ENCODE measurements at regions not wholly inside any gene's neighbourhood (a gene's known extent, or its start where the extent isn't known, plus 50 kb on each side); places are given as distances from the start of the nearest gene placed in this dataset.

DNA sequence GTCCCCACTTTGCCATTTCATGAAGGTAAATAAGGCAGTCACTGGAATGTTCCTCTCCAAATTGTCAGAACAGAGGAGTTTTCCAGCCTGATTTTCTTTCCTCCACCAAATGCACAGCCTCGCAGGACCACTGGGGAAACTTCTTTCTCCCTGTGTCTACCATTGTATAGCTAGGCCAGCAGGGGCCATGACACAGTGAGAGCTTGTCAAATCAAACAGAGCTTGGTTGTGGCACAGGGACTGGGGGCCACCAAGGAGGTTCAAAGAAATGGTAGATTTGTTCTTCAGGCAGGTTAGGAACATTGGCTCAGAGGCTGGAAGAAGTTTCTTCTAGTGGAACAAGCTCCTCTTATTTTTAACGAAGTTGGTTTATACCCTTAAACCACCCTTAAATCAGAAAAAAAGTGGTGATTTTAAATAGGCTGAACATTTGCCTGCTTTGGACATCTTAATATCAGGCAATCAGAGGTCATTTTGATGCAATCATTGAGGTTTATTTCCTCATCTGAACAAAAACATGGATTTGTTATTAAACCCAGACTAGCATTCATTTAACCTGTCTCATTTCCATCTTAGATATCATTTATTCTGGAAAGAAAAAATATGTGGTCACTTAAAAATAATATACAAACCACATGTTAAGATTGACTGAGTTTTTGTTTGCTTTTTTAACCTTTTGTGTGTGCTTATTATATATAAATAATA lies 105.6 kb downstream of the GTPBP8 start:
- DNase-seq (ENCODE audit: low read depth in 2 of 2), result no peak

DNA sequence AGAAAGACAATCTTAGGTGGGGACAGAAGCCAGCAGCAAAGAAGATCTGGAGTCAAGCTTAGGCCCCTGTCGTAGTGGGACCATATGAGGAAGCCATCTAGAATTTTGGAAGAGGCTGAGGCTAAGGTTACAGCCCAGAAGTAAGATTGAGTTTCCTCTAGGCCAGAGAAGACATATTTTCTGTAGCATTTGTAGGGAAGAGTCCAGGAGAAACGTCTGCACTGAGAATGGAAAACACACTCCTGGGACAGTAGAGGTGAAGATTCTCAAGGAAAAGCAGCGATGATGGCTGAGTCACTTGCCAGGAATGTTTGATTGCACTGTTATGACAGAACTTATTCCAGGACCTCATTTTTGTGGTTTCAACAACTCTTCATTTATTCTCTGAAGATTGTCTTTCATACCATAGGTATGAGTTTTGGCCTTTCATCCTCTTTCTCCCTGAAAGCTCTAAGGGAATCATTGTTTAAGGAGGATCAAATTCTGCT lies 107.2 kb downstream of the GTPBP8 start:
- no peak for DNase-seq (ENCODE audit: low read depth in 2 of 2)

DNA sequence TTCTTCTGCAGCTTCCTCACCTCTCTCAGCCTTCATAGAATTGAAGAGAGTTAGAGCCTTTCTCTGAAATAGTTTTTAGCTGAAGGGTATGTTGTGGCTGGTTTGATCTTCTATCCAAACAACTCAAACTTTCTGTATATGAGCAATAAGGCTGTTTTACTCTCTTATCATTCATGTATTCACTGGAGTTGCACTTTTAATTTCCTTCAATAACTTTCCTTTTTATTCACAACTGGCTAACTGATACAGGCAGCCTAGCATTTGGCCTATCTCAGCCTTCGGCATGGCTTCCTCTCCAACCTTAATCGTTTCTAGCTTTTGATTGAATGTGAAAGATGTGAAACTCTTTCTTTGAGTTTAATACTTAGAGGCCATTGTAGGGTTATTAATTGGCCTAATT lies 109.3 kb downstream of the GTPBP8 start:
- no peak for DNase-seq (ENCODE audit: low read depth in 2 of 2)

DNA sequence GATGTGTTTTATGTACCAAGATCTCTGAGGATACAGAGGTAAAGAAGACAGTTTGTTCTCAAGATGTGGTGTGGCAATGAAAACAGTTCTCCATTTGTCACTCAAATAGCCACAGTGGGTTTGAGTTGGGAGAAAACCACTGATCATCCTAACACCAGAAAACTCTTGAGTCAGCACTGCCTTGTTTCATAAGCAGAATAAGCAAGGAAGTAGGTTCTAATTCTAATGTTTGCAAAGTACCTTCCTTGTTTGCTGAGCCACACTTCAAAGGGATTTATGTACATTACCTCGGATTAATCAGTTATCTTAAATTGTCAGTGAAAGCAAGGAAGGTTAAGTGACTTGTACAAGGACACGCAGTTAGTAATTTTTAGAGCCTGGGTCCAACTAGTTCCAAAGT lies 107.8 kb upstream of the BOC start:
- no peak for DNase-seq (ENCODE audit: low read depth in 2 of 2)

DNA sequence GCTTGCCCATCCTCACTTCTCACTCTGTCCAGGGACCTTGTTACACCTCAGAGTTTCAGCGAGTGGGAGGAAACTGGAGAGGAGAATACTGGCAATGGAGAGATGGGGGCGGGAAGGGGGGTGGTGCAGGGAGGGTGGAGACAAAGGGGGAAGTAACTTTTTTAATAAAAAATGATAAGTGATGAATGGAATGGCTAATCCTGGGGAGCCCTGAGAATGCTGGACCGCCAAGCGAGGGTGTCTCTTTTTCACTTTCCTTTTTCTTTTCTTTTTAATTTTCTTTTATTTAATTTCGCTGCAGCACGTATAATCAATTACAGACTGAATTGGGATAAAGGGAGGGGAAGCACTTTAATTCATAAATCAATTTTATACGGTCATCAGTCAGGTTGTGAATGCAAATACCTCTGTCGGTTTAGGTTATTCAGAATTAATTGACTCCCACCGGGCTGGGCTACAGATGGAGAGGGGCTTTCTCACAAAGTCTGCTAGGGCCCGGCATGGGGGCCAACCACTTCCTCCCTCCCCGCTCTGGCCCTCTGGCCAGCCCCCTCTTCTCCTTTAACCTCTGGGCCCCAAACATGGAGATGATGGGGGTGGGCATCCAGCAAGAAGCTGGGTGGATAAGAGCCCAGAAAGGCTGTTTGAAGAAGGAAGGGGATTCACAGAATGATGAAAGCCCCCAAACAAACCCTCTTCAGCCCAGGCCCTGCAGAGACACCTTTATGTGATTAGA lies 106.8 kb upstream of the BOC start:
- no peak for DNase-seq (ENCODE audit: low read depth in 2 of 2)

DNA sequence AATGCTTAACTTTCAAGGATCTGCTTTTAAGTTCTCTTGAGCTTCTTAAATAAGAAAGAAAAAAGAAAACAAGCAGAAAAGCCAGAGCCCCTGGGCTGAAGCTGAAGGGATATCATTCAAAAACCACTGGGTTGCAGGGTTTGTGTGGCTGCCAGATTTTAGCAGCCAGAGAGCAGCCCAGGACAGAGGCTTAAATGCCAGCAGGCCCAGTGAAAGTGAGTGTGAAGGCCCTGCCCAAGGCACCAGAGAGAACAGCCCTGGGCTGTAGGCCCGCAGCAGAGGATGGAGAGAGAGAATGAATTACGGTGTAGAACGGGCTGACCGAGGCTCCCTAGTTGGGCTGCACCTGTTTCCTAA lies 106.3 kb upstream of the BOC start:
- no peak for DNase-seq (ENCODE audit: low read depth in 2 of 2)

DNA sequence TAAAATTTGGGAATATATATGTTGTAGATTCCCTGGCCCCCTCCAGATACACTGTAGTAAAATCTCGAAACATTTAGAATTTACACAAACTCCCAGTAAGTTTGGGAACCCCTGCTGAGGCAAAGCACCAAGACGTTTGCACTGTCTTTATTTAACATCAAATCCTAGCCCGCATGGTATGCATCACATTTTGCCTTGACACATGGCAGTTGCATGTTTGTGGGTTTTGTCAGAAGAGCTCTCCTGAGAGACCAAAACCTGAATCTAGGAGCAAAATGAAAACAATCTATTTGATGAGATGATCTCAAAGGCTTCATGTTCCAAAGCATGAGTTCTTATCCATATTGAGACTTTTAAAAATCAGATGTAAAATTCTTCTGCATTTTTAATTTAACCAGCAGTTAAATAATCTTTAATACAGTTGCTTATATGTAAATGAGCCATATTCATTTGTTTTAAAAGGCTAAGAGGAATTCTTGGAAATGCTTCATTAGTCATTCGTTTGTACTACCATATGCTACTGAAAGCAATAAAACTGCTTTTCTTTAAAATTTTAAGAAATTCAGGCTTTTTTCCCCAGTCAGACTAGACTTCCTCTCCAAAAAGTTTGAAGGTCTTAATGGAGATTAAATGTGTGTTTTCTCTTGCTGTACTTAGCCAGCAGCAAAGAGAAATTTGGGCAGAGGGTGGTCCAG lies 105.2 kb upstream of the BOC start:
- DNase-seq (ENCODE audit: low read depth in 2 of 2), result no peak

DNA sequence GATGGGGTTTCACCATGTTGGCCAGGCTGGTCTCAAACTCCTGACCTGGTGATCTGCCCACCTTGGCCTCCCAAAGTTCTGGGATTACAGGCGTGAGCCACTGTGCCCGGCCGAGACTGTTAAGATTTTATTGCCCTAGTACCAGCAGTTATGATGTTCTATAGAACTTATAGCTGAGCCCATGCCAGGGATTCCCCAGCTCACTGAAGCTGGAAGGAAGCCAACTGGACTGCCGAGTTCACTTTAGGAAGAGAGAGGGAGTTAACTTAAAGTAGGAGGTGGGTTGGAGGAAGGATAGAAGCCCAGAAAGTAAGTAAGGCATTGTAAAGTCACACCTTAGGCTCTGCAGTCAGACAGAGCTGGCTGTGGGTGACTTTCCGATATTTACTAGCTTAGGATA lies 101.1 kb upstream of the BOC start:
- DNase-seq (ENCODE audit: low read depth in 2 of 2), result no peak

DNA sequence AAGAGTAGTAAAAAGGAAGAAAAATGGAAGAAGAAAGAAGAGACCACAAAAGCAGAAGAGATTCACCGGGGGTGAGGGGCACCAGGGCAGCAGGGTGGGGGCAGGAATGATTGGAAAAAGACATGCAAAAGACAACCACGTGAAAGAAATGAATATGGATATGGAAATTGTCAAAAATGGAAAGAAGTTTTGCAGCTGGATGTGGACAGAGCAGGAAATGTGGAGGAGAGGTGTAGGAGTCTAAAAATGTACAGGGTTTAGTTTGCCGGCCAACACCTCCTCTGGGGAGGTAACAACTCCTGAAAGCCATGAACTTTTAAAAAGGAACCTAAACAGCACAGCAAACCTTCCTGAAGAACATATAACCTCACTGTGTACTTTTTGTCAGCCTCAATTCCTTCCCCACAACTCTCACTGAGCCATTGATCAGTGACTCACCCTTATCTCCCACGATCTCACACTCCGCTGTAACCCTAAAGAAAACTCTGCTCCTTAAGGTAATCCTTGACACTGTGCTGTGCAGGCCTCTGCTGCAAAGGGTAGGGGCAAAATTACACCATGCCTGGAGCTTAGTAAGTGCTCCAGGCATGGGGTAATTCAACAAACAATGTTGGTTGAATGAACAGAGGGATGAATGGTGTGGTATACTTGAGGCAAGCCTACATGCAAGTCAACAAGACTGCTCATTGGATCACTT lies 100.2 kb upstream of the BOC start:
- DNase-seq (ENCODE audit: low read depth in 2 of 2), result peak; percentile 7 to 17

DNA sequence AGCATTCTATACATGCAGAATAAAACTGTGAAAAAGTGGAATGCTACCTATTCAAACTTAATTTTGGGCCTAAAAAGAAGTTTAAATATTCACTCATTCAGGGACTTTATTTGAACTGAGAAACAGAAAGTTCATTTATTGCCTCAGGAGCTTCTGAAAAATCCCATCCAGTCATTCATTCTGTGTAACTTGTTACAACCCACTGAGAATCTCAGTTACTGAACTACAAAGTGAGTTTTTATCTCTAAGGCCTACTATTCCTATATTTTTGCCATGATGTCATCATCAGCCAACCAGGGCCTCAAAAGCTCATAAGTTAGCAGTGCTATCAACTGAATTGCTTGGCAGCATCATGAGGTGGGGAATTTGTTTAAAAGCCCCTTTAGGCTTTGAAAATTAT lies 98.0 kb upstream of the BOC start:
- no peak for DNase-seq (ENCODE audit: low read depth in 2 of 2)

DNA sequence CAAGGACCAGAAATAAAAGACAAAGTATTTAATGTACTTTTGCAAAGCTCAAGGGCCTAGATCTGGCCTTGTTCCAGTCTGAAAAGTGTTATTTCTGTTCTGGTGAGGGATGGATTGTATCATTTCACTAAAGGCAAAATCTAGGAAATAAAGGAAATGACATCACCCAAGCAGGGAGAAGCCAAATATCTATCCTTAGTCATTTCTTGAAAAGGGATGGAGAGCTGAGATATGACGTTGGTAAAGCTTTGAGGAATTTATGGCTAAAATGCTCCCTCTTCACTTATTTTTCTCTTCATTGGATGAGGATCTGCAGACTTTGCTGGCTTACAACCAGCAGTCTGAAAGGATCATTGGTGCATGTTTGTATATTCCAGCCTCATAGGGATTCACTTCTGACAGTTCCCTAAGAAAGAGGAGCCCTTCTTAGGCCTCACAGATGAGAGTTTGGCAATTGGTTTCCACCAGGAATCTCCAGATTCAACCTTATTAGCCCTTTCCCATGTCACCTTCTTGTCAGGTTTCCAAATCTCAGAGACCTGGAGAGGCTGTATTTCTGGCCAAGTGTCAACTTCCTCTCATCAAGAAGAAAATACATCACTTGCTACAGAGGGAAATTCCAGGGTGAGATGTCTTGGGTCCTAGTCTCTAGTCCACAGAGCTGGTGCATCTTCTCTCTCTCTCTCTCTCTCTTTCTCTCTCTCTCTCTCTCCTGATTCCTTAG lies 93.7 kb upstream of the BOC start:
- no peak for DNase-seq (ENCODE audit: low read depth in 2 of 2)

DNA sequence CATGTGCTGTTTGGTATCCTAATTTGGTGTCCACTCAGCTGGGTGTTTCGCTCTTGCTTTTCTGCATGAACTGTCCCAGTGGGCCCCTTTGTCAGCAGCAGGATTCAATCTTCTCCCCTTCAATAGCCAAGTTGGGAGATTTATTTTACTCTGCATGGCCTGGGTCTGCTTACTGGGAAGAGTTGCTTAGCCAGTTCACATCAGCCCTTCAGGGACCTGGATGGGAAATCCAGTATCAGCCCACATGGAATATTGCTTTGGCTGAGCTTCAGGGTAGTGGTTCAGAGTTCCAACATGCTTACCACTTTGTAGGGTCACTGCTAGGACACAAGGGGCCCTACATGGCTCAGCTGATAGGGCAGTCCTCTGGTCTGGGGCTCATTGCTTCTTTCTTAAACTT lies 93.0 kb upstream of the BOC start:
- no peak for DNase-seq (ENCODE audit: low read depth in 2 of 2)

DNA sequence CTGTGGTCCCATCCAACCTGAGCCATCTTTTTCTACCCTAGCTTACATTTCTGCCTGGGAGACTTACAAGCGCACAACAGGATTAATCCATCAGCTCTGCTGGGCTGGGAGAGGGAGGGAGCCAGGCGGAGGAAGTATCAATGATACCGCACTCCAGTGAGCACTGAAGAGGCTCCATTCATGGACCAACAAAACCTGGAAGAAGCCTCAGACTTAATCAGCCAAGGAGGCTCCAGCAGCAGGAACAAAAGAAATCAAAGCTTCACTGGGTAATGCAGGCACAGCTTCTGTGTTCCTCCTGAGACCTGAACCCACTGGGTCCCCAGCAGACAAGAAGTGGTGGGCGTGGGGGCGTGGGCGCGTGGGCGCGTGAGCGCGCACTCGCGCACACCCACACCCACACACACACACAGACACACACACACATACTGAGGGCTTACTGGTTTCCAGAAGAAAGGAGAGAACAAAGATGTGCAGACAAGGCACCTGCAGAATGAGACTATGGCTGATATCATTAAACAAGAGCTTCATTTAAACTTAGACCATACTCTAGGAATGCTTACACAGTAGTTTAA lies 87.0 kb upstream of the BOC start:
- no peak for DNase-seq (ENCODE audit: low read depth in 2 of 2)

DNA sequence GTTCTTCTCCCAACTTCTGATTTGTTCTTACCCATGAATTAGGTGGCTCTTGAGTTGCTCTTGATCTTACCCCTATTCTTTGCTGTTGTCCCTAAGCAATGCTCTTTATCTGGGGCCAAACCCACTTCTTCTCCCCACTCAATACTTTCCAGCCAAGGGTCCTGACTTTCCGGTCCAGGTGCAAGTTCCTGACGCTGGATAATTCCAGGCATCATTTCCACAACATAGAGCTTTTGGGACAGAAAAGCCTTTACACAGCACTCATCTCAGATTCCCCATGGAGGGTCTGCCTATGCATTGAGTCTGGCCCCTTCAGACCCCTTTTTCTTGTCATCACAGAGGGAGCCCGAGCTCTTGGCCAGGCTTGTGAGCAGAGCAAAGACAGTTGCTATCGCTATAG lies 85.4 kb upstream of the BOC start:
- no peak for DNase-seq (ENCODE audit: low read depth in 2 of 2)

DNA sequence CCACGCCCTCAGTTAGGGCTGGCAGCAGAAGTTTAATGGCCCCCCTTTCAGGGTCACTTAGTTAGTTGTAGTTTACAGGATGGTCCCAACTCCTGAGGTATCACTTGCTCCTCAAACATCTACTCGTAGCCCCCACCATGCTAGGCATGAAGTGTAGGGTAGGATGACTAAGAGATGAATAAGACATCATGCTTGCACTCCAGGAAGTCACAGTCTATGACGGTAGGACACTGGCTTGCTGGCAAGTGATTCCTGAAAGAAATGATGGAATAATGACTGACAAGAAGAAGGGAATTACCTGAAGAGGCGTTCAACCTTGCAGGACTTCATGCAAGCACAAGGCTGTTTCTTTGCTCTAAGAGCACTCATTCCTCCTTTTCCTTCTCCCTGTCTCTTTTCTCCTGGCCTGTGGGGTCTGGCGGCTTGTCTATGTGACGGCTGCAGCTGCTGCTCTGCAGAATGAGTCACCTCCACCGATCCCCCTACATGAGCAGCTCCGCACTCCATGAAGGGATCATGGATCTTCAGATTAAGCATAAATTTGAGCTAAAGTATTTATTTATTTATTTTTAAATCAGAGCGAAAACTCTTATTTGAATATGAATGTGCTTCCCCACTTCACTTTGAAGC lies 82.9 kb upstream of the BOC start:
- DNase-seq (ENCODE audit: low read depth in 2 of 2), result no peak

DNA sequence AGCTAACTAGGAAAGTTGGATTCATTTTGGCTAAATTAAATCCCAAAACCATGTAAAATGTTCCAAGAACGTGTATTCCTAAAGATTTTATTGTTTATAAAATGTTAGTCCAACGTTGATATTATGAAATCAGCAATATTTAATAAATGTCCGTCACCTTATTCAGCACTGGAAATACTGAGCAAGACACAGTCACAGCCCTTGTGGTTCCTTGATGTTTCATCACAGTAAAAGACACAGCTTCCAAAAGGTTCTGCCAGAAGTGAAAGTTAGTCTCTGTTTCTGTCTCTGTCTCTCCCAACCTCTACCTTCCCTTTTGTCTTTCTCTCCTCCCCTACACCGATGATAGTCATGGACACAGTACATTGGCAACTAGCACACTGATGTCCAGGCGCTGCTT lies 82.2 kb upstream of the BOC start:
- DNase-seq (ENCODE audit: low read depth in 2 of 2), result no peak

DNA sequence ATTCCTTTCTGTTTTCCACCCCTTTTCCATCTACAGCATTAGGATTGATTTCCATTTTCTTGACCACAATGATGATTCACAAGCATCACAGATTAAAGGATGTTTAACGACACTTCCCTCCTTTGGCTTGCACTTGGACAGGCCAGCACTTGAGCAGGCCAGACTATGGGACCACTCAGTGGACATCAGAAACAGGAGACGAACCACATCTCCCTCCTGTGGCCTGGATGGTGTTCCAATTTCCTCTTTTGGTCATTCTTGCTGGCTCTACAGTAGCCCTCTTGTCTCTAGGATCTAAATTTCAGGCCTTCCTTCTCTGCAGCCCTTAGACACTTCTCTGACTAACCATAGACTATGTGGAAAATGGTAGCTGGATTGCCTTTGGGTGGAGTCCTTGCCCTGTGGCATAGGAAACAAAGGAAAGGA lies 78.8 kb upstream of the BOC start:
- DNase-seq (ENCODE audit: low read depth in 2 of 2), result no peak

DNA sequence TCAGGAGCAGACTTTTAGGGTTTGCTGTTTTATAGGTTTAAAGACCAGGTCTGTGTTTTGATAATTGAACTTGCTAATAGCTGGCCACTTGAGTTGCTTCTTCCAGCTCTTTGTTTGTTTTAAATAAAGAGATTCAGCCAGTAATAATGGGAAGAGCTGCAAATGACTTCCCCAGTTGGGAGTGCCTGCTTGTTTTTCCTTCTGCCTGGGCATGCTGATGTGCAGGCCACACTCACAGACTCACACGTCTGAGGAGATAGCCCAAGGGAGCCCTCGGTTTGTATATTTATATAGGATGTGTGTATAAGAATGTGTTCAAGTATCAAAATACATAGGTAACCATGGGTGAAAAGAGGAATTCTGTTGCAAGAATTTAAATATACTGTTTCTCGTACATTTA lies 78.2 kb upstream of the BOC start:
- DNase-seq (ENCODE audit: low read depth in 2 of 2), result no peak

DNA sequence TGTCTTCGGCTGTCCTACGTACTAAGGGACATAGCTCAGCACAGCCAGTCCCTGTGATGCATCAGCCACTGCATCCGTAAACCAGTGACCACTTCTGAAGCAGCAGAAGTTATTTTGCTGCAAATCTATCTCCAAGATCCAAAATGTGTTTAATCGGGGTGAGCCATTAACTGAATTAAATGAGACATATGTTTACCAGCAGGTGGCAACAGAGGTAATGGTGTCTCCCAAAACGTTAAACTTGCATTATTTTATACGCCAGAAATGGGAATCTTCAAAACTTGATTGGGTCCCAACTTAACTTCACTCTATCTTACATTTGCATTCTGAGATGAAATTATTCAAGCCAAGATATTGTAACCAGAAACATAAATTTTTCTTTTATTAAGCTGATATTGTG lies 75.3 kb upstream of the BOC start:
- DNase-seq (ENCODE audit: low read depth in 2 of 2), result no peak

DNA sequence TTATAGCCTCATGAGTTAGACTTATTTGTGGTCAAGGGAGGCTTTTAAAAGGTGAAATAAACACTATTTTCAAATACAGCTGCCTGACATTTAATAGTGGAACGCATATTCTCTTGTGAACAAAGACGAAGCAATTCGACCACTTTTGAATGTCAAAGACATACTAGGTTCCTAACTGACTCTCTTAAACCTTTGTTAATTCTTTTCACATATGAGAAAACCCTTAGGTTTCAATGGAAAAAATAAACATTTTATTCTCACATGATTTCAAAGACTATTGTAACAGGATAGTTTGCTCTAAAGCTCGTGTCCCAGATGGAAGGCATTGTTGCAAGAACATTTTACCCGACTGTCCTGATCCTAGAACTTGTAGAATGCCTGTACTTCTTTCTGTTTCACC lies 74.8 kb upstream of the BOC start:
- DNase-seq (ENCODE audit: low read depth in 2 of 2), result no peak

Data from stimulated activated CD8-positive, alpha-beta memory T cell treated with anti-CD3 and anti-CD28 coated beads, Interleukin-15, amount 100 ng/mL, for 48 hours (primary cell).